GM23338 (cell line): ENCODE measurements at regions not wholly inside any gene's neighbourhood (a gene's known extent, or its start where the extent isn't known, plus 50 kb on each side); places are given as distances from the start of the nearest gene placed in this dataset.
A peak's percentile ranks its signal among the peaks of the same experiment; 100 is the strongest.

Experiments
- ATAC-seq: fragments of 200-7000 bp; cut with Tn5 transposase; 3 replicates; pipeline ENCODE4 v1.9.1; 2020
- DNase-seq: peaks from one replicate; pipeline ENCODE4 v3.0.0-alpha.2; 2015; ENCODE audit warnings: low spot score
- H2AFZ ChIP-seq: fragments of 200-600 bp; sonication (generic); 2 replicates; pipeline ENCODE4 v1.8.0; 2016; ENCODE audit warnings: antibody characterized with exemption, mild to moderate bottlenecking, moderate library complexity
- H3F3A ChIP-seq: fragments of 200-600 bp; sonication (generic); replicated peaks from 2 replicates; pipeline ENCODE4 v1.8.0; 2017; ENCODE audit warnings: antibody characterized with exemption, mixed run types, low read depth
- H3K27ac ChIP-seq: fragments of 200-600 bp; sonication (generic); 2 replicates; pipeline ENCODE4 v1.6.1; 2016; ENCODE audit warnings: low read depth
- H3K27me3 ChIP-seq: fragments of 200-600 bp; sonication (generic); 2 replicates; pipeline ENCODE4 v1.8.0; 2016; ENCODE audit warnings: mild to moderate bottlenecking, mixed run types, moderate library complexity; ENCODE audit not compliant: insufficient read depth
- H3K36me3 ChIP-seq: fragments of 200-600 bp; sonication (generic); 2 replicates; pipeline ENCODE4 v1.8.0; 2016; ENCODE audit warnings: mild to moderate bottlenecking; ENCODE audit not compliant: insufficient read depth
- H3K4me1 ChIP-seq: fragments of 200-600 bp; sonication (generic); 2 replicates; pipeline ENCODE4 v1.8.0; 2016; ENCODE audit warnings: mild to moderate bottlenecking, moderate library complexity; ENCODE audit not compliant: insufficient read depth
- H3K4me2 ChIP-seq: fragments of 200-600 bp; sonication (generic); 2 replicates; pipeline ENCODE4 v1.7.1; 2017; ENCODE audit warnings: mixed run types
- H3K4me3 ChIP-seq: fragments of 200-600 bp; sonication (generic); 2 replicates; pipeline ENCODE4 v1.6.1; 2016; ENCODE audit warnings: mixed run types
- H3K79me2 ChIP-seq: fragments of 200-600 bp; sonication (generic); replicated peaks from 2 replicates; pipeline ENCODE4 v1.8.0; 2017; ENCODE audit warnings: mild to moderate bottlenecking; ENCODE audit not compliant: insufficient read depth
- H3K9me2 ChIP-seq: fragments of 200-600 bp; sonication (generic); 2 replicates; pipeline ENCODE4 v1.8.0; 2017; ENCODE audit not compliant: insufficient read depth
- H4K20me1 ChIP-seq: fragments of 200-600 bp; sonication (generic); replicated peaks from 2 replicates; pipeline ENCODE4 v1.8.0; 2017; ENCODE audit warnings: mild to moderate bottlenecking; ENCODE audit not compliant: insufficient read depth
- H3K27ac Mint-ChIP-seq: 2 replicates; pipeline ENCODE4 v1.8.0; 2020; ENCODE audit warnings: inconsistent platforms, mild to moderate bottlenecking, moderate library complexity, mixed read lengths
- H3K27me3 Mint-ChIP-seq: 3 replicates; pipeline ENCODE4 v1.8.0; 2022; ENCODE audit warnings: low read depth, mild to moderate bottlenecking, moderate library complexity, mixed read lengths, inconsistent platforms; ENCODE audit not compliant: insufficient read depth, poor library complexity
- H3K36me3 Mint-ChIP-seq: 3 replicates; pipeline ENCODE4 v1.8.0; 2021; ENCODE audit warnings: low read depth, mild to moderate bottlenecking, inconsistent platforms, moderate library complexity, mixed read lengths
- H3K4me1 Mint-ChIP-seq: 3 replicates; pipeline ENCODE4 v1.8.0; 2020; ENCODE audit warnings: mild to moderate bottlenecking, inconsistent platforms, mixed read lengths
- H3K4me3 Mint-ChIP-seq: 3 replicates; pipeline ENCODE4 v1.8.0; 2021; ENCODE audit warnings: moderate library complexity, mild to moderate bottlenecking, inconsistent platforms, mixed read lengths
- H3K9me3 Mint-ChIP-seq: 3 replicates; pipeline ENCODE4 v1.8.0; 2020; ENCODE audit warnings: moderate library complexity, mild to moderate bottlenecking, inconsistent platforms, mixed read lengths
- ETS1 ChIP-seq: IDR thresholded peaks from 2 replicates; pipeline ENCODE4 v1.6.1; 2016; ENCODE audit warnings: antibody characterized with exemption
- JUNB ChIP-seq: IDR thresholded peaks from one replicate; pipeline ENCODE4 v1.6.1; 2016; ENCODE audit warnings: antibody characterized with exemption; ENCODE audit not compliant: unreplicated experiment
- NANOG ChIP-seq: IDR thresholded peaks from 2 replicates; pipeline ENCODE4 v1.6.1; 2016; ENCODE audit warnings: antibody characterized with exemption, borderline replicate concordance
- ZNF114 ChIP-seq: fragments of 250-450 bp; sonication (Bioruptor Pico); IDR thresholded peaks from 2 replicates; pipeline ENCODE4 v1.5.0; 2020; ENCODE audit warnings: mild to moderate bottlenecking, moderate library complexity
- ZNF462 ChIP-seq: fragments of 250-450 bp; sonication (Bioruptor Pico); IDR thresholded peaks from 2 replicates; pipeline ENCODE4 v1.5.0; 2020; ENCODE audit warnings: mild to moderate bottlenecking, moderate library complexity

GRCh38 chr10:86599041-86599440 lies 55.3 kb upstream of the OPN4 start (continued):
- no peak for TF ChIP-seq ZNF462 (CRISPR knock-in tag)

- no peak overlapping the region for H3K4me3 Mint-ChIP-seq
- Histone ChIP-seq H3F3A (no peaks in the 10 kb centered on the region), H3K79me2 (no peaks in the 10 kb centered on the region), H4K20me1 (no peaks in the 10 kb centered on the region), H3K4me2 (peak overlapping the region; percentile 52), H3K27ac (no peak overlapping the region), H3K4me1 (peaks cover 7% of the 10 kb centered on the region; the same call in 1 of the 2 replicates), H2AFZ (peak overlapping the region; percentile 39), H3K9me2 (no peaks in the 10 kb centered on the region), H3K27me3 (no peaks in the 10 kb centered on the region), H3K36me3 (no peaks in the 10 kb centered on the region), H3K4me3 (no peak overlapping the region)
- DNase-seq (peak; percentile 79), ATAC-seq (peak; percentile 97)
- H3K4me1 Mint-ChIP-seq: peaks cover 15% of the 10 kb centered on the region
- no peaks in the 10 kb centered on the region for H3K36me3 Mint-ChIP-seq
- H3K9me3 Mint-ChIP-seq: peaks cover 2% of the 10 kb centered on the region; the same call in 2 of the 3 replicates
- H3K27ac Mint-ChIP-seq: no peak overlapping the region
- H3K27me3 Mint-ChIP-seq: peaks cover 8% of the 10 kb centered on the region
- TF ChIP-seq JUNB (no peak), NANOG (no peak), ZNF114 (no peak), ZNF462 (CRISPR knock-in tag) (no peak), ETS1 (no peak; the same call in 1 of the 2 replicates)
Observed at GRCh38 chr10:86599729-86600128, 54.6 kb upstream of the OPN4 start.
